Liver (tissue), 8 donors: ENCODE measurements at regions not wholly inside any gene's neighbourhood (a gene's known extent, or its start where the extent isn't known, plus 50 kb on each side); places are given as distances from the start of the nearest gene placed in this dataset.
A peak's percentile ranks its signal among the peaks of the same experiment; 100 is the strongest.

Source experiments
- DNase-seq: peaks from one replicate; pipeline ENCODE4 v3.0.0-alpha.2; 2017; ENCODE audit warnings: low spot score
- H3K27ac ChIP-seq, 2 donors: one replicate each; pipeline ENCODE4 v1.7.0; 2013; ENCODE audit warnings: inconsistent platforms in 2 of 2, low read length in 2 of 2, control low read depth in 1 of 2, low read depth in 1 of 2, mild to moderate bottlenecking in 1 of 2
- H3K27me3 ChIP-seq, 4 donors: one replicate each; pipeline versions ENCODE4 v1.6.1 to v1.7.0; 2013; ENCODE audit warnings: low read length in 3 of 4, inconsistent platforms in 1 of 4, mild to moderate bottlenecking in 1 of 4, moderate library complexity in 1 of 4; ENCODE audit not compliant: control insufficient read depth in 4 of 4, insufficient read depth in 4 of 4
- H3K36me3 ChIP-seq, 4 donors: one replicate each; pipeline versions ENCODE4 v1.6.1 to v1.7.0; 2013; ENCODE audit warnings: low read length in 3 of 4, mild to moderate bottlenecking in 3 of 4, low read depth in 1 of 4, moderate library complexity in 1 of 4; ENCODE audit not compliant: control insufficient read depth in 4 of 4, insufficient read depth in 3 of 4
- H3K4me1 ChIP-seq, 4 donors: one replicate each; pipeline versions ENCODE4 v1.6.1 to v1.7.0; 2013; ENCODE audit warnings: low read length in 3 of 4, mild to moderate bottlenecking in 3 of 4, moderate library complexity in 1 of 4; ENCODE audit not compliant: control insufficient read depth in 4 of 4, insufficient read depth in 4 of 4
- H3K4me3 ChIP-seq, 3 donors: one replicate each; pipeline versions ENCODE4 v1.6.1 to v1.7.0; 2013; ENCODE audit warnings: low read length in 3 of 3, control low read depth in 1 of 3, low read depth in 1 of 3, mild to moderate bottlenecking in 1 of 3
- H3K9ac ChIP-seq, 2 donors: one replicate each; pipeline ENCODE4 v1.7.0; 2013; ENCODE audit warnings: low read length in 2 of 2, mild to moderate bottlenecking in 2 of 2, moderate library complexity in 2 of 2, control low read depth in 1 of 2, low read depth in 1 of 2
- H3K9me3 ChIP-seq, 4 donors: one replicate each; pipeline versions ENCODE4 v1.6.1 to v1.7.0; 2013; ENCODE audit warnings: low read length in 3 of 4; ENCODE audit not compliant: control insufficient read depth in 4 of 4
- EGR1 ChIP-seq, 2 donors: IDR thresholded peaks; 2 replicates each; pipeline ENCODE4 v1.6.1; 2016 to 2018; ENCODE audit warnings: antibody characterized with exemption in 2 of 2, low read depth in 2 of 2
- FOXA1 ChIP-seq: IDR thresholded peaks from 2 replicates; pipeline ENCODE4 v1.6.1; 2016; ENCODE audit warnings: antibody characterized with exemption
- FOXA2 ChIP-seq: IDR thresholded peaks from 2 replicates; pipeline ENCODE4 v1.6.1; 2016; ENCODE audit warnings: antibody characterized with exemption
- GABPA ChIP-seq, 2 donors: IDR thresholded peaks in 1 of 2; conservative IDR thresholded peaks in 1 of 2; 2 replicates each; pipeline ENCODE4 v1.6.1; 2016; ENCODE audit warnings: antibody characterized with exemption in 2 of 2, mild to moderate bottlenecking in 1 of 2, moderate library complexity in 1 of 2
- HNF4A ChIP-seq, 2 donors: conservative IDR thresholded peaks; 2 replicates each; pipeline ENCODE4 v1.6.1; 2016; ENCODE audit warnings: antibody characterized with exemption in 2 of 2, mild to moderate bottlenecking in 2 of 2
- HNF4G ChIP-seq: IDR thresholded peaks from 2 replicates; pipeline ENCODE4 v1.6.1; 2016; ENCODE audit warnings: antibody characterized with exemption
- JUND ChIP-seq, 2 donors: IDR thresholded peaks; 2 replicates each; pipeline ENCODE4 v1.6.1; 2016; ENCODE audit warnings: antibody characterized with exemption in 2 of 2
- NR2F2 ChIP-seq: IDR thresholded peaks from 2 replicates; pipeline ENCODE4 v1.6.1; 2016; ENCODE audit warnings: antibody characterized with exemption
- RAD21 ChIP-seq, 2 donors: IDR thresholded peaks; 2 replicates each; pipeline ENCODE4 v1.6.1; 2016; ENCODE audit warnings: antibody characterized with exemption in 2 of 2, mild to moderate bottlenecking in 2 of 2
- RXRA ChIP-seq, 2 donors: IDR thresholded peaks; 2 replicates each; pipeline ENCODE4 v1.6.1; 2017 to 2018; ENCODE audit warnings: antibody characterized with exemption in 2 of 2, mild to moderate bottlenecking in 1 of 2
- SP1 ChIP-seq: IDR thresholded peaks from 2 replicates; pipeline ENCODE4 v1.6.1; 2018; ENCODE audit warnings: antibody characterized with exemption, mild to moderate bottlenecking
- TAF1 ChIP-seq: conservative IDR thresholded peaks from 2 replicates; pipeline ENCODE4 v1.6.1; 2016; ENCODE audit warnings: antibody characterized with exemption, mild to moderate bottlenecking
- YY1 ChIP-seq: IDR thresholded peaks from 2 replicates; pipeline ENCODE4 v1.6.1; 2016; ENCODE audit warnings: antibody characterized with exemption, mild to moderate bottlenecking
- WGBS: extraction: QIAGEN DNeasy Blood & Tissue Kit; methylation state at CpG from one replicate; pipeline ENCODE4 v1.1.7; 2013; 5-methylcytosine and 5-hydroxymethylcytosine counted together
- TF ChIP-seq, protein P1 (sequence below): IDR thresholded peaks from 2 replicates; pipeline ENCODE4 v1.6.1; 2016; ENCODE audit warnings: antibody characterized with exemption
- TF ChIP-seq, protein P2 (sequence below): IDR thresholded peaks from 2 replicates; pipeline ENCODE4 v1.6.1; 2016; ENCODE audit warnings: antibody characterized with exemption
- TF ChIP-seq, protein P3 (sequence below): fragments of 150-350 bp; IDR thresholded peaks from 2 replicates; pipeline ENCODE4 v1.5.1; 2017; ENCODE audit warnings: improper control_type of control experiment, low read depth, low read length; ENCODE audit not compliant: missing input control
- TF ChIP-seq, protein P4 (sequence below): IDR thresholded peaks from 2 replicates; pipeline ENCODE4 v1.6.1; 2016; ENCODE audit warnings: antibody characterized with exemption
- TF ChIP-seq, protein P5 (sequence below): IDR thresholded peaks from 2 replicates; pipeline ENCODE4 v1.6.1; 2016; ENCODE audit warnings: antibody characterized with exemption, mild to moderate bottlenecking
- donor health status: healthy.
- donor health status: healthy.
- donor health status: healthy.
- donor health status: healthy.
- donor health status: healthy.

DNA sequence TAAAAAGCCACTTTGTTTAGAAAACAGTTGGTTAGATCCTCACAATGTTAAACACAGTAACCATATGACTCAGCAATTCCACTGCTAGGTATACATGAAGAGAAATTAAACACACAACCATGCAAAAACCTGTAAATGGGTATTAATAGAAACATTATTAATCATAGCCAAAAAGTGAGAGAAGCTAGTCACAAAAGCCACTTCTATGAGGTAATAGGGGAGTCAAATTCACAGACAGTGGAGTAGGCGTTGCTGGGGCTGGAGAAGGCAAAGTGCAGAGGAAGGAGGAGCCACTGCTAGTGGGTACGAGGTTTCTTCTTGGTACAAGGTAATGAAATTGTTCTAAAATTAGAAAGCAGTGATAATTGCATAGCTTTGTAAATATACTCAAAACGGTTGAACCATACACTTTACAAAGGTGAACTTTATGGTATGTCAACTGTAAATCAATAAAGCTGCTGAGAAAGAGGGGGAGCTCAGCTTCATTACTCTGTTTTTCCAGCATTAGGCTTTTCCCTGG lies 364.4 kb downstream of the GADD45G start:
- no peak overlapping the region for H3K9ac ChIP-seq
- WGBS, result 18% methylated on average over 3 of the region's 3 CpGs
- DNase-seq, result no peak
- H3K4me1 ChIP-seq, result peaks cover 0 to 2% (median 0%) of the 10 kb centered on the region in 4 donors
- no peaks in the 10 kb centered on the region for H3K9me3 ChIP-seq
- no peak for TF ChIP-seq TAF1
- TF ChIP-seq, protein P1, sequence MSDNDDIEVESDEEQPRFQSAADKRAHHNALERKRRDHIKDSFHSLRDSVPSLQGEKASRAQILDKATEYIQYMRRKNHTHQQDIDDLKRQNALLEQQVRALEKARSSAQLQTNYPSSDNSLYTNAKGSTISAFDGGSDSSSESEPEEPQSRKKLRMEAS, result peak; percentile 30
- TF ChIP-seq, protein P2, sequence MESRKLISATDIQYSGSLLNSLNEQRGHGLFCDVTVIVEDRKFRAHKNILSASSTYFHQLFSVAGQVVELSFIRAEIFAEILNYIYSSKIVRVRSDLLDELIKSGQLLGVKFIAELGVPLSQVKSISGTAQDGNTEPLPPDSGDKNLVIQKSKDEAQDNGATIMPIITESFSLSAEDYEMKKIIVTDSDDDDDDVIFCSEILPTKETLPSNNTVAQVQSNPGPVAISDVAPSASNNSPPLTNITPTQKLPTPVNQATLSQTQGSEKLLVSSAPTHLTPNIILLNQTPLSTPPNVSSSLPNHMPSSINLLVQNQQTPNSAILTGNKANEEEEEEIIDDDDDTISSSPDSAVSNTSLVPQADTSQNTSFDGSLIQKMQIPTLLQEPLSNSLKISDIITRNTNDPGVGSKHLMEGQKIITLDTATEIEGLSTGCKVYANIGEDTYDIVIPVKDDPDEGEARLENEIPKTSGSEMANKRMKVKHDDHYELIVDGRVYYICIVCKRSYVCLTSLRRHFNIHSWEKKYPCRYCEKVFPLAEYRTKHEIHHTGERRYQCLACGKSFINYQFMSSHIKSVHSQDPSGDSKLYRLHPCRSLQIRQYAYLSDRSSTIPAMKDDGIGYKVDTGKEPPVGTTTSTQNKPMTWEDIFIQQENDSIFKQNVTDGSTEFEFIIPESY, result no peak
- peak; percentile 66 for TF ChIP-seq SP1
- TF ChIP-seq RXRA (IDR thresholded peaks at IDR 0.05), result peak; percentile 35 to 69
- peak; percentile 39 to 55 for TF ChIP-seq RAD21 (IDR thresholded peaks at IDR 0.05)
- peak in 1 of 2 donors; percentile 70 for TF ChIP-seq JUND (IDR thresholded peaks at IDR 0.05)
- TF ChIP-seq FOXA1, result no peak
- TF ChIP-seq EGR1 (IDR thresholded peaks at IDR 0.05; ENCODE audit: low read depth in 2 of 2), result peak in 1 of 2 donors; percentile 15
- peak; percentile 25 for TF ChIP-seq YY1
- TF ChIP-seq HNF4A (conservative IDR thresholded peaks at IDR 0.05), result peak; percentile 82 to 88
- TF ChIP-seq, protein P3, sequence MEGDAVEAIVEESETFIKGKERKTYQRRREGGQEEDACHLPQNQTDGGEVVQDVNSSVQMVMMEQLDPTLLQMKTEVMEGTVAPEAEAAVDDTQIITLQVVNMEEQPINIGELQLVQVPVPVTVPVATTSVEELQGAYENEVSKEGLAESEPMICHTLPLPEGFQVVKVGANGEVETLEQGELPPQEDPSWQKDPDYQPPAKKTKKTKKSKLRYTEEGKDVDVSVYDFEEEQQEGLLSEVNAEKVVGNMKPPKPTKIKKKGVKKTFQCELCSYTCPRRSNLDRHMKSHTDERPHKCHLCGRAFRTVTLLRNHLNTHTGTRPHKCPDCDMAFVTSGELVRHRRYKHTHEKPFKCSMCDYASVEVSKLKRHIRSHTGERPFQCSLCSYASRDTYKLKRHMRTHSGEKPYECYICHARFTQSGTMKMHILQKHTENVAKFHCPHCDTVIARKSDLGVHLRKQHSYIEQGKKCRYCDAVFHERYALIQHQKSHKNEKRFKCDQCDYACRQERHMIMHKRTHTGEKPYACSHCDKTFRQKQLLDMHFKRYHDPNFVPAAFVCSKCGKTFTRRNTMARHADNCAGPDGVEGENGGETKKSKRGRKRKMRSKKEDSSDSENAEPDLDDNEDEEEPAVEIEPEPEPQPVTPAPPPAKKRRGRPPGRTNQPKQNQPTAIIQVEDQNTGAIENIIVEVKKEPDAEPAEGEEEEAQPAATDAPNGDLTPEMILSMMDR, result no peak
- peak; percentile 33 for TF ChIP-seq FOXA2
- TF ChIP-seq NR2F2, result no peak
- TF ChIP-seq, protein P4, sequence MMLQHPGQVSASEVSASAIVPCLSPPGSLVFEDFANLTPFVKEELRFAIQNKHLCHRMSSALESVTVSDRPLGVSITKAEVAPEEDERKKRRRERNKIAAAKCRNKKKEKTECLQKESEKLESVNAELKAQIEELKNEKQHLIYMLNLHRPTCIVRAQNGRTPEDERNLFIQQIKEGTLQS, result no peak
- TF ChIP-seq GABPA (IDR thresholded peaks at IDR 0.05 in 1 of 2, conservative IDR thresholded peaks at IDR 0.05 in 1 of 2), result no peak
- TF ChIP-seq, protein P5, sequence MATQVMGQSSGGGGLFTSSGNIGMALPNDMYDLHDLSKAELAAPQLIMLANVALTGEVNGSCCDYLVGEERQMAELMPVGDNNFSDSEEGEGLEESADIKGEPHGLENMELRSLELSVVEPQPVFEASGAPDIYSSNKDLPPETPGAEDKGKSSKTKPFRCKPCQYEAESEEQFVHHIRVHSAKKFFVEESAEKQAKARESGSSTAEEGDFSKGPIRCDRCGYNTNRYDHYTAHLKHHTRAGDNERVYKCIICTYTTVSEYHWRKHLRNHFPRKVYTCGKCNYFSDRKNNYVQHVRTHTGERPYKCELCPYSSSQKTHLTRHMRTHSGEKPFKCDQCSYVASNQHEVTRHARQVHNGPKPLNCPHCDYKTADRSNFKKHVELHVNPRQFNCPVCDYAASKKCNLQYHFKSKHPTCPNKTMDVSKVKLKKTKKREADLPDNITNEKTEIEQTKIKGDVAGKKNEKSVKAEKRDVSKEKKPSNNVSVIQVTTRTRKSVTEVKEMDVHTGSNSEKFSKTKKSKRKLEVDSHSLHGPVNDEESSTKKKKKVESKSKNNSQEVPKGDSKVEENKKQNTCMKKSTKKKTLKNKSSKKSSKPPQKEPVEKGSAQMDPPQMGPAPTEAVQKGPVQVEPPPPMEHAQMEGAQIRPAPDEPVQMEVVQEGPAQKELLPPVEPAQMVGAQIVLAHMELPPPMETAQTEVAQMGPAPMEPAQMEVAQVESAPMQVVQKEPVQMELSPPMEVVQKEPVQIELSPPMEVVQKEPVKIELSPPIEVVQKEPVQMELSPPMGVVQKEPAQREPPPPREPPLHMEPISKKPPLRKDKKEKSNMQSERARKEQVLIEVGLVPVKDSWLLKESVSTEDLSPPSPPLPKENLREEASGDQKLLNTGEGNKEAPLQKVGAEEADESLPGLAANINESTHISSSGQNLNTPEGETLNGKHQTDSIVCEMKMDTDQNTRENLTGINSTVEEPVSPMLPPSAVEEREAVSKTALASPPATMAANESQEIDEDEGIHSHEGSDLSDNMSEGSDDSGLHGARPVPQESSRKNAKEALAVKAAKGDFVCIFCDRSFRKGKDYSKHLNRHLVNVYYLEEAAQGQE, result peak; percentile 52
- TF ChIP-seq HNF4G, result peak; percentile 50
- H3K36me3 ChIP-seq, result no peaks in the 10 kb centered on the region
- H3K4me3 ChIP-seq, result no peak overlapping the region
- peak overlapping the region in 1 of 2 donors; percentile 54 for H3K27ac ChIP-seq
- H3K27me3 ChIP-seq, result no peaks in the 10 kb centered on the region
